ENCODE measurements at regions not wholly inside any gene's neighbourhood (a gene's known extent, or its start where the extent isn't known, plus 50 kb on each side); places are given as distances from the start of the nearest gene placed in this dataset.

DNA sequence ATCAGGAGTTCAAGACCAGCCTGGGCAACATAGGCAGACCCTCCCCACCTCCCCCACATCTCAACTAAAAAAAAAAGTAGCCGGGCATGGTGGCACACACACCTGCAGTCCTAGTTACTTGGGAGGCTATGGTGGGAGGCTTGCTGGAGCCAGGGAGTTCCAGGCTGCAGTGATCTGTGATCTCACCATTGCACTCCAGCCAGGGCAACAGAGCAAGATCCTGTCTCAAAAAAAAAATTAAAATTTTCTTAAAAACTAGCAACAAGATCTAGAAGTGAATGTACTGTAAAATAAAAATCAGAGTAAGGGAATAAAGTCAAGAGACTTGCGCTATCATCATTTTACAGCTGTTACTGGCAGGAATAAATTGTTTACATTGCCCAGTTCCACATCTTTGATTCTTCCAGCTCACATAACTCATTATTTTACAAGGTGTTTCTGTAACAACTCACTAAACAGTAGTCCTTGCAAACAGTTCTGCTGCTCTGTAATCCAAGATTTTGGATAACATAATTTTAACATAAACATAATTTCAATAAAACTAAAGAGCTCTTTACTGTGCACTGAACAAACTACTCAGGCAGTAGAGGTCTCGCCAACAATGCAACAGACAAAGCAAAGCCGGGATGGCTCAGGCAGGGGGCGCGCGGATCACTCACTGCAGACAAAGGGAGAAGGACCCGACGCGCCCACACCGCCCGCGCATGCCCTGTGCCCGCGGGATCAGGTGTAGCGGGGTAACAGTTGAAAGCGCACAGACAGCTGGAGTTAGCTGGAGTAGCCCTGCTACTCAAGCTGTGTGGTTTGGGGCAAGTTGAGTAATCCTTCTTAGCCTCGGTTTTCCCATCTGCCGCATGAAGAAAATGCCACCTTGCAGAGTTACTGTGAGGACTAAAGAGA is 73.3 kb upstream of the NFE2L3 start:
- TF ChIP-seq POLR2AphosphoS5 (IDR thresholded peaks at IDR 0.05; ENCODE audit: borderline replicate concordance, low read depth, low read length): no peak
- no peak for TF ChIP-seq EZH2 (IDR thresholded peaks at IDR 0.05)
- TF ChIP-seq FOXP2 (optimal IDR thresholded peaks at IDR 0.05; ENCODE audit: control extremely low read depth, extremely low read length, insufficient read depth): no peak

All from SK-N-MC (cell line).